CD4-positive, alpha-beta T cell (primary cell): ENCODE measurements at regions not wholly inside any gene's neighbourhood (a gene's known extent, or its start where the extent isn't known, plus 50 kb on each side); places are given as distances from the start of the nearest gene placed in this dataset.

ENCODE experiments used
- ATAC-seq: fragments of 200-7000 bp; cut with Tn5 transposase; one replicate; pipeline ENCODE4 v1.10.0; 2022; ENCODE audit warnings: mild to moderate bottlenecking; ENCODE audit not compliant: poor library complexity
- CTCF ChIA-PET: fragments of 350-600 bp; sonication (Branson Sonifier 250); formaldehyde crosslinking; loops from one replicate; lab custom pipeline; 2021; ENCODE audit warnings: antibody characterized with exemption, inconsistent platforms; lab: Charles Lee
- POLR2A ChIA-PET: fragments of 350-600 bp; sonication (Branson Sonifier 250); formaldehyde crosslinking; loops from one replicate; lab custom pipeline; 2021; ENCODE audit warnings: antibody characterized with exemption, inconsistent platforms; lab: Charles Lee
- DNase-seq, 14 experiments: peaks; one replicate each; pipeline ENCODE4 v3.0.0-alpha.2; 2013 to 2020; ENCODE audit warnings: mixed read lengths in 2 of 14
- H3K27ac ChIP-seq, 2 donors: one replicate each; pipeline versions ENCODE4 v1.5.1 to v1.7.0; 2013; ENCODE audit warnings: low read length in 2 of 2, low read depth in 1 of 2, mild to moderate bottlenecking in 1 of 2
- H3K27me3 ChIP-seq, 2 experiments: 1 replicate in 1 of 2; 2 replicates in 1 of 2; pipeline versions ENCODE4 v1.6.1 to v1.7.0; 2013; ENCODE audit warnings: low read length in 2 of 2, control low read depth in 1 of 2, mild to moderate bottlenecking in 1 of 2, moderate library complexity in 1 of 2; ENCODE audit not compliant: insufficient read depth in 2 of 2, control insufficient read depth in 1 of 2
- H3K36me3 ChIP-seq: one replicate; pipeline ENCODE4 v1.6.1; 2013; ENCODE audit warnings: low read length, control low read depth; ENCODE audit not compliant: insufficient read depth
- H3K4me1 ChIP-seq: one replicate; pipeline ENCODE4 v1.6.1; 2013; ENCODE audit warnings: low read length, control low read depth; ENCODE audit not compliant: insufficient read depth
- H3K4me3 ChIP-seq: one replicate; pipeline ENCODE4 v1.5.1; 2013; ENCODE audit warnings: mild to moderate bottlenecking, low read length, moderate library complexity
- H3K9me3 ChIP-seq, 2 experiments: 1 replicate in 1 of 2; 2 replicates in 1 of 2; pipeline versions ENCODE4 v1.6.1 to v1.7.0; 2013; ENCODE audit warnings: low read length in 2 of 2, mild to moderate bottlenecking in 2 of 2, control low read depth in 1 of 2, moderate library complexity in 1 of 2; ENCODE audit not compliant: control insufficient read depth in 1 of 2, insufficient read depth in 1 of 2
- H3K27ac Mint-ChIP-seq: one replicate; pipeline ENCODE4 v1.8.0; 2020; ENCODE audit warnings: mixed read lengths
- H3K27me3 Mint-ChIP-seq: one replicate; pipeline ENCODE4 v1.8.0; 2021; ENCODE audit warnings: mixed read lengths
- H3K36me3 Mint-ChIP-seq: one replicate; pipeline ENCODE4 v1.8.0; 2021; ENCODE audit warnings: low read depth, mixed read lengths
- H3K4me1 Mint-ChIP-seq: one replicate; pipeline ENCODE4 v1.8.0; 2021; ENCODE audit warnings: low read depth, mixed read lengths
- H3K4me3 Mint-ChIP-seq: one replicate; pipeline ENCODE4 v1.8.0; 2020; ENCODE audit warnings: mild to moderate bottlenecking, mixed read lengths
- H3K9me3 Mint-ChIP-seq: one replicate; pipeline ENCODE4 v1.8.0; 2020; ENCODE audit warnings: mixed read lengths
- CTCF ChIP-seq: fragments of 200-600 bp; IDR thresholded peaks from one replicate; pipeline ENCODE4 v1.8.0; 2022; ENCODE audit warnings: antibody characterized with exemption, mild to moderate bottlenecking
- intact Hi-C, 2 experiments: fragments of 100-400 bp; cut with DNase I in 1 of 2; cut with micrococcal nuclease in 1 of 2; formaldehyde crosslinking; loops; one replicate each; pipeline versions ENCODE4 v1.15.1 to v1.9.0; 2023 to 2025; cut with DNase I, micrococcal nuclease

GRCh38 chr11:93073508-93074280 is 104.2 kb downstream of the MTNR1B start:
- H3K4me1 Mint-ChIP-seq = no peaks in the 10 kb centered on the region
- H3K27me3 ChIP-seq = no peaks in the 10 kb centered on the region
- TF ChIP-seq CTCF = no peak
- no peaks in the 10 kb centered on the region for H3K9me3 Mint-ChIP-seq
- H3K27ac Mint-ChIP-seq = no peak overlapping the region
- ChIA-PET POLR2A (no interaction called here), CTCF (no interaction called here)
- no peak for DNase-seq
- no peak overlapping the region for H3K4me3 Mint-ChIP-seq
- intact Hi-C loops = no loop called here
- H3K36me3 Mint-ChIP-seq = no peaks in the 10 kb centered on the region
- no peak overlapping the region for H3K27ac ChIP-seq
- H3K4me1 ChIP-seq = no peaks in the 10 kb centered on the region
- H3K36me3 ChIP-seq = no peaks in the 10 kb centered on the region
- no peak for ATAC-seq
- peaks cover 22% of the 10 kb centered on the region for H3K27me3 Mint-ChIP-seq
- H3K9me3 ChIP-seq = no peaks in the 10 kb centered on the region
- H3K4me3 ChIP-seq = no peak overlapping the region

GRCh38 chr11:93074352-93074751 is 104.9 kb downstream of the MTNR1B start:
- CTCF ChIA-PET = no interaction called here
- Mint-ChIP-seq H3K27ac (no peak overlapping the region), H3K4me1 (no peaks in the 10 kb centered on the region), H3K27me3 (peaks cover 21% of the 10 kb centered on the region), H3K4me3 (no peak overlapping the region), H3K36me3 (no peaks in the 10 kb centered on the region), H3K9me3 (no peaks in the 10 kb centered on the region)
- H3K36me3 ChIP-seq = no peaks in the 10 kb centered on the region
- intact Hi-C loops = no loop called here
- no peak for DNase-seq
- no peak for TF ChIP-seq CTCF
- no peaks in the 10 kb centered on the region for H3K4me1 ChIP-seq
- no peak overlapping the region for H3K27ac ChIP-seq
- H3K9me3 ChIP-seq = no peaks in the 10 kb centered on the region
- H3K4me3 ChIP-seq = no peak overlapping the region
- H3K27me3 ChIP-seq = no peaks in the 10 kb centered on the region
- POLR2A ChIA-PET = no interaction called here
- ATAC-seq = no peak

GRCh38 chr11:93075782-93076181 is 106.3 kb downstream of the MTNR1B start:
- ATAC-seq (no peak), DNase-seq (no peak)
- Mint-ChIP-seq H3K4me3 (no peak overlapping the region), H3K27me3 (peaks cover 21% of the 10 kb centered on the region), H3K36me3 (no peaks in the 10 kb centered on the region), H3K27ac (no peak overlapping the region), H3K9me3 (no peaks in the 10 kb centered on the region), H3K4me1 (no peaks in the 10 kb centered on the region)
- no peak for TF ChIP-seq CTCF
- Histone ChIP-seq H3K9me3 (no peaks in the 10 kb centered on the region), H3K27me3 (no peaks in the 10 kb centered on the region), H3K4me1 (no peaks in the 10 kb centered on the region), H3K27ac (no peak overlapping the region), H3K4me3 (no peak overlapping the region), H3K36me3 (no peaks in the 10 kb centered on the region)
- intact Hi-C loops = no loop called here
- ChIA-PET POLR2A (no interaction called here), CTCF (no interaction called here)
